GM23248 (cell line): ENCODE measurements at regions not wholly inside any gene's neighbourhood (a gene's known extent, or its start where the extent isn't known, plus 50 kb on each side); places are given as distances from the start of the nearest gene placed in this dataset.
"Not testable (repeated sequence)": the region's sequence is repeated elsewhere in the genome, so short reads cannot be mapped to it uniquely, and the experiment has no call there.

Source experiments
- DNase-seq: peaks from one replicate; pipeline ENCODE4 v3.0.0-alpha.2; 2015
- H2AFZ ChIP-seq: fragments of 200-600 bp; sonication (generic); 2 replicates; pipeline ENCODE4 v1.6.1; 2016; ENCODE audit warnings: antibody characterized with exemption
- H3F3A ChIP-seq: fragments of 200-600 bp; sonication (generic); 2 replicates; pipeline ENCODE4 v1.6.1; 2016; ENCODE audit warnings: mild to moderate bottlenecking, antibody characterized with exemption, mixed run types; ENCODE audit not compliant: insufficient read depth
- H3K27ac ChIP-seq: fragments of 200-600 bp; sonication (generic); 2 replicates; pipeline ENCODE4 v1.5.1; 2016; ENCODE audit warnings: mild to moderate bottlenecking
- H3K27me3 ChIP-seq: fragments of 200-600 bp; sonication (generic); replicated peaks from 2 replicates; pipeline ENCODE4 v1.6.1; 2016; ENCODE audit warnings: mild to moderate bottlenecking; ENCODE audit not compliant: insufficient read depth
- H3K36me3 ChIP-seq: fragments of 200-600 bp; sonication (generic); 2 replicates; pipeline ENCODE4 v1.6.1; 2016; ENCODE audit warnings: low read depth, mild to moderate bottlenecking
- H3K4me1 ChIP-seq: fragments of 200-600 bp; sonication (generic); 2 replicates; pipeline ENCODE4 v1.6.1; 2016; ENCODE audit warnings: mild to moderate bottlenecking; ENCODE audit not compliant: insufficient read depth
- H3K4me2 ChIP-seq: fragments of 200-600 bp; sonication (generic); one replicate; pipeline ENCODE4 v1.6.1; 2016; ENCODE audit warnings: mild to moderate bottlenecking; ENCODE audit not compliant: unreplicated experiment
- H3K4me3 ChIP-seq: fragments of 200-600 bp; sonication (generic); 2 replicates; pipeline ENCODE4 v1.5.1; 2016; ENCODE audit warnings: mild to moderate bottlenecking
- H3K79me2 ChIP-seq: fragments of 200-600 bp; sonication (generic); 2 replicates; pipeline ENCODE4 v1.6.1; 2016; ENCODE audit warnings: mild to moderate bottlenecking; ENCODE audit not compliant: insufficient read depth
- H3K9ac ChIP-seq: fragments of 200-600 bp; sonication (generic); 2 replicates; pipeline ENCODE4 v1.6.1; 2016; ENCODE audit warnings: mild to moderate bottlenecking
- H3K9me2 ChIP-seq: fragments of 200-600 bp; sonication (generic); 2 replicates; pipeline ENCODE4 v1.6.1; 2016; ENCODE audit warnings: mixed run types, mild to moderate bottlenecking, moderate library complexity; ENCODE audit not compliant: insufficient read depth
- H3K9me3 ChIP-seq: fragments of 200-600 bp; sonication (generic); one replicate; pipeline ENCODE4 v1.6.1; 2017; ENCODE audit warnings: low read depth
- H4K20me1 ChIP-seq: fragments of 200-600 bp; sonication (generic); 2 replicates; pipeline ENCODE4 v1.6.0; 2016; ENCODE audit not compliant: insufficient read depth
- EZH2 ChIP-seq: fragments of 200-600 bp; sonication (generic); IDR thresholded peaks from 2 replicates; pipeline ENCODE4 v1.6.1; 2018; ENCODE audit warnings: antibody characterized with exemption, mild to moderate bottlenecking; ENCODE audit not compliant: insufficient read depth, poor library complexity, severe bottlenecking
- EZH2phosphoT487 ChIP-seq: fragments of 200-600 bp; sonication (generic); IDR thresholded peaks from 2 replicates; pipeline ENCODE4 v1.6.1; 2018; ENCODE audit warnings: antibody characterized with exemption, moderate library complexity, mild to moderate bottlenecking, low read depth; ENCODE audit not compliant: insufficient read depth
- WGBS, 2 experiments: methylation state at CpG; one replicate each; pipeline ENCODE4 v1.1.6; 2015 to 2017; ENCODE audit warnings: low lambda C conversion rate in 2 of 2, low coverage in 1 of 2; ENCODE audit errors: missing lambda C conversion rate in 2 of 2; 5-methylcytosine and 5-hydroxymethylcytosine counted together
- in situ Hi-C: fragments of 300-500 bp; cut with MboI; formaldehyde crosslinking; loops from 2 replicates; pipeline ENCODE4 v1.15.0; 2020

DNA sequence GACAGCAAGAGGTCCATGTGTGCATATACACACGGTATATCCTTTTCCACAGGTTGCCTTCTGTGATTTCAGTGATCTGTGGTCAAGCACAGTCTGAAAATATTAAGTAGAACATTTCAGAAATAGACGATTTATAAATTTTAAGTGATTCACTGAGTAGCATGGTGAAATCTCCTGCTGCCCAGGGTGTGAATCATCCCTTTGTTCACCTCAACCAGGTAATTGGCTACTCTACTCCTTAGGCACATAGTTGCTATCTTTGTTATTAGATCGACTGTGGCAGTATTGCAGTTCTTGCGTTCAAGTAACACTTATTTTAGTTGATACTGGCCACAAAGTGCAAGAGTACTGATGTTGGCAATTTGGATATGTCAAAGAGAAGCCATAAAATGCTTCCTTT, 1421.7 kb downstream of the GRIK2 start:
- 15 to 17% methylated on average over 4 of the region's 4 CpGs for WGBS, 2 experiments
- H3K27ac ChIP-seq, result no peak overlapping the region
- H3K27me3 ChIP-seq, result no peaks in the 10 kb centered on the region
- no peaks in the 10 kb centered on the region for H3K9me2 ChIP-seq
- no peak overlapping the region for H3K4me3 ChIP-seq
- TF ChIP-seq EZH2phosphoT487, result no peak
- TF ChIP-seq EZH2, result no peak
- no peak overlapping the region for H3K4me2 ChIP-seq
- H3F3A ChIP-seq, result no peaks in the 10 kb centered on the region
- H3K9me3 ChIP-seq, result no peaks in the 10 kb centered on the region
- no peak for DNase-seq
- H4K20me1 ChIP-seq, result no peaks in the 10 kb centered on the region
- in situ Hi-C loops, result no loop called here
- H2AFZ ChIP-seq, result no peak overlapping the region
- H3K79me2 ChIP-seq, result no peaks in the 10 kb centered on the region
- H3K36me3 ChIP-seq, result no peaks in the 10 kb centered on the region
- no peaks in the 10 kb centered on the region for H3K4me1 ChIP-seq
- H3K9ac ChIP-seq, result no peak overlapping the region

DNA sequence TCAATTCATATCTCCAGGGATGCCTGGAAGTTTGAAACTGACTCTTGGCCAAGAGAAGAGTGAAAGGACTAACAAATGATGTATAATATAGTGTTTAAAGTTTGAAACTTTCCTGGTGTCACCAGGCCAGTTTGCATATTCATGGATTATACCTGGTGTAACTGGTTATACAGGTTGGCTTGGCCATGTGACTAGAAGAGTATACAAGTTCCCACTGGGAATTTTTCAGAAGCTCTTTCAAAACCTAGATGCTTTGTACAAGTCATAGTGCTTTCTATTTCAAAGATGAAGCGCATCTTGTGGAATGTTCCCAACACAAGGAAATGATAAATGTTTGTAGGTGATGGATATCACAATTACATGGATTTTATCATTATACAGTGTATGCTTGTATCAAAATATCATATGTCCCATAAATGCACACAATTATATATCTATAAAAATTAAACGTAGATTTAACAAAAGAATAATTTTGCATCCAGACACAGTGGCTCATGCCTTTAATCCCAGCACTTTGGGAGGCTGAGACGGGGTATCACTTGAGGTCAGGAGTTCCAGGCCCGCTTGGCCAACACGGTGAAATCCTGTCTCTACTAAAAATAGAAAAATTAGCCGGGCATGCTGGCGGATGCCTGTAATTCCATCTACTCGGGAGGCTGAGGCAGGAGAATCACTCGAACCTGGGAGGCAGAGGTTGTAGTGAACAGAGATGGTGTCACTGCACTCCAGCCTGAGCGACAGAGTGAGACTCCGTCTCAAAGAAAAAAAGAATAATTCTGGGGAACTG, 1420.2 kb downstream of the GRIK2 start:
- H2AFZ ChIP-seq, result no peak overlapping the region

DNA sequence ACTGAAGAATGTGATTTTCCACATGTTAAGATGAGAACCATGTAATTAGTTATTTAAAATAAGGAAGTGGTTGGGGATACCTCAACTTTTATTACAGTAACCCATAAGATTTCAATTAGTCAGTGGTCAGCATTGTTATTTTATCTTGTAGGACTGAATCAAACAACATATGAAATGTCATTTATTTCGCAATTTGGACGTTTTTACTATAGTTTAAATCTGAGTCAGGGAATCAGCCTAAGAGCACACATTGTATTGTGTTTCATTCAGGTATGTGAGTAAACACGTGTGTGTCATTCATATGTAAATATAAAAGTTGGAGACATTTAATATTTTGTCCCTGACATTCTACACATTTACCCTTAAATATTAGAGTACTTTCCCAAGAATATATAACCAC, 1418.7 kb downstream of the GRIK2 start:
- Histone ChIP-seq H3K9me3 (no peaks in the 10 kb centered on the region), H3K4me3 (no peak overlapping the region), H3K27me3 (no peaks in the 10 kb centered on the region), H3K27ac (no peak overlapping the region), H4K20me1 (no peaks in the 10 kb centered on the region), H3K9me2 (no peaks in the 10 kb centered on the region), H3K36me3 (no peaks in the 10 kb centered on the region), H3K79me2 (no peaks in the 10 kb centered on the region), H2AFZ (no peak overlapping the region), H3K4me2 (no peak overlapping the region), H3K4me1 (no peaks in the 10 kb centered on the region), H3K9ac (no peak overlapping the region), H3F3A (no peaks in the 10 kb centered on the region)
- WGBS, 2 experiments, result 20 to 22% methylated on average over 3 of the region's 3 CpGs
- DNase-seq, result no peak
- in situ Hi-C loops, result no loop called here
- TF ChIP-seq EZH2phosphoT487, result no peak

More for the DNA sequence above, 1420.2 kb downstream of the GRIK2 start:
- WGBS, 2 experiments, result 49 to 51% methylated on average over 11 of the region's 11 CpGs
- no peaks in the 10 kb centered on the region for H3K36me3 ChIP-seq
- H3K4me2 ChIP-seq, result no peak overlapping the region
- H3K27ac ChIP-seq, result no peak overlapping the region
- no peaks in the 10 kb centered on the region for H3K27me3 ChIP-seq
- DNase-seq, result no peak
- H4K20me1 ChIP-seq, result no peaks in the 10 kb centered on the region
- H3K9ac ChIP-seq, result no peak overlapping the region
- no peaks in the 10 kb centered on the region for H3K9me2 ChIP-seq
- H3K79me2 ChIP-seq, result no peaks in the 10 kb centered on the region
- in situ Hi-C loops, result no loop called here
- H3K4me3 ChIP-seq, result no peak overlapping the region
- no peaks in the 10 kb centered on the region for H3F3A ChIP-seq
- no peaks in the 10 kb centered on the region for H3K9me3 ChIP-seq
- no peaks in the 10 kb centered on the region for H3K4me1 ChIP-seq
- TF ChIP-seq EZH2 (no peak), EZH2phosphoT487 (no peak)

DNA sequence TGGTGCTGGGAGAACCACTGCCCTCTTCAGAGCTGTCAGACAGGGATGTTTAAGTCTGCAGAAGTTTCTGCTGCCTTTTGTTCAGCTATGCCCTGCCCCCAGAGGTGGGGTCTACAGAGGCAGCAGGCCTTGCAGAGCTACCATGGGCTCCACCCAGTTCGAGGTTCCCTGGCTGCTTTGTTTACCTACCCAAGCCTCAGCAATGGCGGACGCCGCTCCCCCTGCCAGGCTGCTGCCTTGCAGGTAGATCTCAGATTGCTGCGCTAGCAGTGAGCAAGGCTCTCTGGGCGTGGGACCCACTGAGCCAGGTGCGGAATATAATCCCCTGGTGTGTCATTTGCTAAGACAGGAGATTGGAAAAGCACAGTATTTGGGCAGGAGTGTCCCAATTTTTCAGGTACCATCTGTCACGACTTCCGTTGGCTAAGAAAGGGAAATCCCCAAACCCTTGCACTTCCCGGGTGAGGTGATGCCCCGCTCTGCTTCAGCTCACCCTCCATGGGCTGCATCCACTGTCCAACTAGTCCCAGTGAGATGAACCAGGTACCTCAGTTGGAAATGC, 1415.5 kb downstream of the GRIK2 start:
- H3K79me2 ChIP-seq, H3K36me3 ChIP-seq, DNase-seq, H3K27ac ChIP-seq, H3K4me2 ChIP-seq, H3K9me3 ChIP-seq, in situ Hi-C loops, H2AFZ ChIP-seq, H3F3A ChIP-seq, H3K9ac ChIP-seq, H3K4me3 ChIP-seq, H3K4me1 ChIP-seq, H3K9me2 ChIP-seq, H4K20me1 ChIP-seq, H3K27me3 ChIP-seq: not testable (repeated sequence)
- 37 to 50% methylated on average over 11 of the region's 11 CpGs for WGBS, 2 experiments

DNA sequence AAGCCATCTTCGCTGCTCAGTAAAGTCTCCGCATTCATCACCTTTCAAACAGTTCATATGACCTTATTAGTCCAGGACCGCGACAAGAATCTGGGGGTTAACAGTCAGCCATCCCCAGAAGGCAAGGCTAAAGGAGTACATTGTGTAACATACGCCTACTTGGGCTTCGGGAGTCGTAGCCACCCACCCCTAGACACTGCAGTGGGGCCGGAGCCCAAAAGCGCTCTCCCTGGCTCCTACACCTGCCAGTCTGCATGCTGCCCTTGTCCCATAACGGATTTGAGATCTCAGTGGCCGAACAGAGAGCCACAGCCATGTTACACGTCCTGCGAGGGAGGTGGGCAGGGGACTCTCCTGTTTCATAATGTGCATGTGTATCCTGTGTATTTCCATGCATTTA, 1405.5 kb downstream of the GRIK2 start:
- no peak overlapping the region for H3K4me3 ChIP-seq
- no peak overlapping the region for H3K4me2 ChIP-seq
- in situ Hi-C loops, result no loop called here
- H3K9me2 ChIP-seq, result no peaks in the 10 kb centered on the region
- H3K27ac ChIP-seq, result no peak overlapping the region
- H2AFZ ChIP-seq, result no peak overlapping the region
- H3K9ac ChIP-seq, result no peak overlapping the region
- TF ChIP-seq EZH2 (no peak), EZH2phosphoT487 (no peak)
- H3K4me1 ChIP-seq, result no peaks in the 10 kb centered on the region
- H4K20me1 ChIP-seq, result no peaks in the 10 kb centered on the region
- H3K36me3 ChIP-seq, result no peaks in the 10 kb centered on the region
- H3K27me3 ChIP-seq, result no peaks in the 10 kb centered on the region
- no peaks in the 10 kb centered on the region for H3F3A ChIP-seq
- no peaks in the 10 kb centered on the region for H3K9me3 ChIP-seq
- 31 to 37% methylated on average over 13 of the region's 13 CpGs for WGBS, 2 experiments
- H3K79me2 ChIP-seq, result no peaks in the 10 kb centered on the region
- no peak for DNase-seq
